HL-60/S4 (cell line): ENCODE measurements at regions not wholly inside any gene's neighbourhood (a gene's known extent, or its start where the extent isn't known, plus 50 kb on each side); places are given as distances from the start of the nearest gene placed in this dataset.

Experiments
- in situ Hi-C: fragments of 300-500 bp; cut with MboI; formaldehyde crosslinking; loops from 2 replicates; pipeline ENCODE4 v1.14.3; 2022; ENCODE audit warnings: low sequenced_read_pairs

GRCh38 chr9:86545090-86545489, 190.9 kb upstream of the TUT7 start:
- in situ Hi-C loops = no loop called here

- in situ Hi-C loops = no loop called here
Observed at GRCh38 chr9:86541014-86541570, 186.9 kb upstream of the TUT7 start.

- in situ Hi-C loops = no loop called here
Observed at GRCh38 chr9:86535406-86535915, 181.3 kb upstream of the TUT7 start.

GRCh38 chr9:86534572-86535258, 180.5 kb upstream of the TUT7 start:
- in situ Hi-C loops = no loop called here

- in situ Hi-C loops = no loop called here
Observed at GRCh38 chr9:86531971-86532640, 177.9 kb upstream of the TUT7 start.

- in situ Hi-C loops = no loop called here
Observed at GRCh38 chr9:86531273-86531970, 177.2 kb upstream of the TUT7 start.

GRCh38 chr9:86529496-86530275, 175.5 kb upstream of the TUT7 start:
- in situ Hi-C loops = no loop called here

- in situ Hi-C loops = no loop called here
Observed at GRCh38 chr9:86526021-86526420, 171.8 kb upstream of the TUT7 start.

GRCh38 chr9:86525182-86525581, 171.0 kb upstream of the TUT7 start:
- in situ Hi-C loops = no loop called here

- in situ Hi-C loops = no loop called here
Observed at GRCh38 chr9:86521977-86522376, 167.8 kb upstream of the TUT7 start.

GRCh38 chr9:86521322-86521721, 167.1 kb upstream of the TUT7 start:
- in situ Hi-C loops = no loop called here

GRCh38 chr9:86519066-86519615, 164.9 kb upstream of the TUT7 start:
- in situ Hi-C loops = no loop called here

GRCh38 chr9:86517475-86517874, 163.3 kb upstream of the TUT7 start:
- in situ Hi-C loops = no loop called here

- in situ Hi-C loops = no loop called here
Observed at GRCh38 chr9:86516564-86516963, 162.4 kb upstream of the TUT7 start.

- in situ Hi-C loops = no loop called here
Observed at GRCh38 chr9:86515221-86515620, 161.0 kb upstream of the TUT7 start.

- in situ Hi-C loops = no loop called here
Observed at GRCh38 chr9:86513429-86513828, 159.2 kb upstream of the TUT7 start.

- in situ Hi-C loops = no loop called here
Observed at GRCh38 chr9:86512929-86513328, 158.7 kb upstream of the TUT7 start.

GRCh38 chr9:86511614-86512360, 157.6 kb upstream of the TUT7 start:
- in situ Hi-C loops = no loop called here

GRCh38 chr9:86508208-86508903, 154.1 kb upstream of the TUT7 start:
- in situ Hi-C loops = no loop called here
